Mesendoderm (in vitro differentiated cells): ENCODE measurements at regions not wholly inside any gene's neighbourhood (a gene's known extent, or its start where the extent isn't known, plus 50 kb on each side); places are given as distances from the start of the nearest gene placed in this dataset.

Source experiments
- DNase-seq: peaks from one replicate; pipeline ENCODE4 v3.0.0; 2013
- H2AK5ac ChIP-seq: 2 replicates; pipeline ENCODE4 v1.6.1; 2013; ENCODE audit warnings: low read length, inconsistent platforms
- H2BK120ac ChIP-seq: 2 replicates; pipeline ENCODE4 v1.6.1; 2013; ENCODE audit warnings: low read depth, mild to moderate bottlenecking, low read length, moderate library complexity, mixed read lengths
- H2BK15ac ChIP-seq: replicated peaks from 2 replicates; pipeline ENCODE4 v1.6.1; 2013; ENCODE audit warnings: low read depth, mild to moderate bottlenecking, moderate library complexity
- H2BK5ac ChIP-seq: 2 replicates; pipeline ENCODE4 v1.6.1; 2013; ENCODE audit warnings: low read length, inconsistent platforms
- H3K18ac ChIP-seq: 2 replicates; pipeline ENCODE4 v1.6.1; 2013; ENCODE audit warnings: mild to moderate bottlenecking, low read length, mixed read lengths
- H3K23ac ChIP-seq: one replicate; pipeline ENCODE4 v1.6.1; 2013; ENCODE audit warnings: low read length
- H3K27ac ChIP-seq: 2 replicates; pipeline ENCODE4 v1.5.1; 2013; ENCODE audit warnings: low read depth, mild to moderate bottlenecking, inconsistent platforms, low read length, moderate library complexity
- H3K27me3 ChIP-seq: 2 replicates; pipeline ENCODE4 v1.6.1; 2013; ENCODE audit warnings: low read length, control low read depth, mild to moderate bottlenecking, inconsistent platforms; ENCODE audit not compliant: insufficient read depth, poor library complexity
- H3K36me3 ChIP-seq: 2 replicates; pipeline ENCODE4 v1.6.1; 2013; ENCODE audit warnings: low read length, inconsistent platforms; ENCODE audit not compliant: control insufficient read depth, insufficient read depth
- H3K4ac ChIP-seq: one replicate; pipeline ENCODE4 v1.6.1; 2013; ENCODE audit warnings: low read depth, mild to moderate bottlenecking, low read length, moderate library complexity
- H3K4me1 ChIP-seq: 2 replicates; pipeline ENCODE4 v1.6.1; 2013; ENCODE audit warnings: low read depth, low read length, inconsistent platforms; ENCODE audit not compliant: control insufficient read depth
- H3K4me2 ChIP-seq: 2 replicates; pipeline ENCODE4 v1.6.1; 2013; ENCODE audit warnings: low read length
- H3K4me3 ChIP-seq: 2 replicates; pipeline ENCODE4 v1.5.1; 2013; ENCODE audit warnings: mild to moderate bottlenecking, low read length
- H3K56ac ChIP-seq: one replicate; pipeline ENCODE4 v1.6.1; 2013; ENCODE audit warnings: low read length
- H3K79me1 ChIP-seq: 2 replicates; pipeline ENCODE4 v1.6.1; 2013; ENCODE audit warnings: low read length, inconsistent platforms
- H3K79me2 ChIP-seq: 2 replicates; pipeline ENCODE4 v1.6.1; 2013; ENCODE audit warnings: mild to moderate bottlenecking, low read length; ENCODE audit not compliant: control insufficient read depth, insufficient read depth
- H3K9ac ChIP-seq: 2 replicates; pipeline ENCODE4 v1.6.1; 2013; ENCODE audit warnings: low read length, inconsistent platforms
- H4K5ac ChIP-seq: one replicate; pipeline ENCODE4 v1.6.1; 2013; ENCODE audit warnings: low read length
- H4K8ac ChIP-seq: one replicate; pipeline ENCODE4 v1.6.1; 2013; ENCODE audit warnings: low read depth, mild to moderate bottlenecking, control low read depth, low read length, moderate library complexity
- WGBS: extraction: QIAGEN DNeasy Blood & Tissue Kit; methylation state at CpG from one replicate; pipeline ENCODE4 v1.1.7; 2013; ENCODE audit warnings: low lambda C conversion rate, missing lambda C conversion rate; ENCODE audit not compliant: insufficient coverage; ENCODE audit errors: extremely low coverage; 5-methylcytosine and 5-hydroxymethylcytosine counted together

DNA sequence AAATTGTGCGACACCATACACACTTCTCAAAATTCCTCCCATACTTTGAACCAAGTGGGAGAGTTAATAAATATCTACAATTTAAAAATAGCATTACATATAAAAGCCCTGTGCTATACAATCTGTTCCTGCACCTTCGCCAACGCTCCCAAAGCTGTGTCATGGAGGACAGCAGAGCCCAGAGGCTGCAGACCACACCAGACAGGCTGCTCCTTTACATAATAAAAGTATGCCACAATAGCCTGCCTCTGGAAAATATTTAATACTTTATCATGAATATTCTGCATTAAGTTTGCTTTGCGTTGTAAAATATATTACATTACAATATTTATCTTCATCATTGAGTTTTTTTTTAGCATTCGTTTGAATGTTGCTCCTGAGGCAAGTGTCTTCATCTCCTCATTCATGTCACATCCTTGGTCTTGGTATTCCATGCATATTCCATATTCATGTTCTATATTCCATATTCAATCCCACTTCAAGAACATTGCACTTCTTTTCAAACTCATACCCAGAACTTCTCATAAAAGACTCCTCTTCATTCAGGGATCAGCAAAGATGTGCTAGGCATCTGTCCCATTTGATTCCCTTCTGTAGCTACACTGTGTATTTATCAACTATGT lies 663.9 kb downstream of the POM121L12 start:
- Histone ChIP-seq H3K18ac (no peak overlapping the region), H4K5ac (no peak overlapping the region), H2AK5ac (no peak overlapping the region), H3K27ac (no peak overlapping the region), H3K4me3 (no peak overlapping the region), H3K4me1 (no peaks in the 10 kb centered on the region), H3K4ac (no peak overlapping the region), H3K56ac (no peak overlapping the region), H3K36me3 (no peaks in the 10 kb centered on the region), H3K79me2 (no peaks in the 10 kb centered on the region), H2BK15ac (no peak overlapping the region), H3K4me2 (no peak overlapping the region), H3K27me3 (no peaks in the 10 kb centered on the region), H2BK5ac (no peak overlapping the region), H3K9ac (no peak overlapping the region), H3K79me1 (no peaks in the 10 kb centered on the region), H2BK120ac (no peak overlapping the region), H4K8ac (no peak overlapping the region), H3K23ac (no peak overlapping the region)
- WGBS: no CpG with 5 or more reads among the region's 5 CpGs
- no peak for DNase-seq

DNA sequence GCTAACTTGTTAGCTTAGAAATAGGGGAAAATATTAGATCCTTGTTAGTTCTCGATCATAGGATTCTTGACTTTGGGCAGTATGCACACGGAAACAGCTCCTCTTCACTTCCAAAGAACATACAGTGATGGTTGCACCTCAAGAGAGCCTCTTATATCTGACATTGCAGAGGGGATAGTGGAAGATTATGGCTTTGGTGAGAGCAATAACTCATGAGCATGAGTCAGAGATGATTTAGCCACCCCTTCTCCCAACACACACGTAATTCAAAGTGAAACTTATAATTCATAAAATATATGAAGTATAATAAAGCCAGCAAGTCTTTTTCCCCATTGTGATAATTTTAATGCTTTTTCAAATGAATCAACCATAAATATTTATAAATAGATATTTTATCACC lies 683.7 kb downstream of the POM121L12 start:
- no CpG with 5 or more reads among the region's 3 CpGs for WGBS

DNA sequence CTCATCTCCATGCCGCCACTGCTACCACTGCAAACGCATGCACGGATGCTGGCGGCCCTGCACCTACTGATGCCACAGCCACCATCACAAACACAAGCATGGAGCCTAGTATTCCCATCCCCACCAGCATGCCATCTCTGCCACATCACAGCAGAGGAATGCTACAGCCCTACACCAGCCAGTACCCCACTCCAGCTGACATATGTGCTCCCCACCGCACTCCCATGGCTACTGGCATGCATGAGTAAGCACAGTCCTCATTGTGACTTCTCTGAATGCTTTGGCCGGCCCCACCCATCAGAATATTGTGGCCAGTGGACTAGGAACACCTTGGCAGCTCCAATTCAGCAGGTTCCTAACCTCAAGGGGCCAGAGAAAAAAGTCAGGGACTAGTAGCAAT lies 705.5 kb downstream of the POM121L12 start:
- H3K4me3 ChIP-seq: no peak overlapping the region
- no peaks in the 10 kb centered on the region for H3K79me2 ChIP-seq
- no peak overlapping the region for H3K27ac ChIP-seq
- H2AK5ac ChIP-seq: no peak overlapping the region
- no peaks in the 10 kb centered on the region for H3K27me3 ChIP-seq
- H3K18ac ChIP-seq: no peak overlapping the region
- no peak overlapping the region for H2BK5ac ChIP-seq
- H4K8ac ChIP-seq: no peak overlapping the region
- no peak overlapping the region for H2BK15ac ChIP-seq
- no peaks in the 10 kb centered on the region for H3K79me1 ChIP-seq
- no peak overlapping the region for H3K56ac ChIP-seq
- no peak overlapping the region for H3K4me2 ChIP-seq
- H4K5ac ChIP-seq: no peak overlapping the region
- DNase-seq: peak; percentile 2
- no peaks in the 10 kb centered on the region for H3K4me1 ChIP-seq
- H3K4ac ChIP-seq: no peak overlapping the region
- no peak overlapping the region for H3K9ac ChIP-seq
- H3K36me3 ChIP-seq: no peaks in the 10 kb centered on the region
- no peak overlapping the region for H2BK120ac ChIP-seq
- no CpG with 5 or more reads among the region's 6 CpGs for WGBS
- no peak overlapping the region for H3K23ac ChIP-seq

More for the DNA sequence above, 683.7 kb downstream of the POM121L12 start:
- Histone ChIP-seq H3K4me2 (no peak overlapping the region), H3K18ac (no peak overlapping the region), H3K27me3 (no peaks in the 10 kb centered on the region), H3K9ac (no peak overlapping the region), H3K79me1 (no peaks in the 10 kb centered on the region), H3K4ac (no peak overlapping the region), H2AK5ac (no peak overlapping the region), H3K4me3 (no peak overlapping the region), H4K8ac (no peak overlapping the region), H3K23ac (no peak overlapping the region), H3K36me3 (no peaks in the 10 kb centered on the region), H3K27ac (no peak overlapping the region), H3K4me1 (no peaks in the 10 kb centered on the region), H2BK5ac (no peak overlapping the region), H4K5ac (no peak overlapping the region), H2BK120ac (no peak overlapping the region), H3K79me2 (no peaks in the 10 kb centered on the region), H3K56ac (no peak overlapping the region), H2BK15ac (no peak overlapping the region)
- no peak for DNase-seq

DNA sequence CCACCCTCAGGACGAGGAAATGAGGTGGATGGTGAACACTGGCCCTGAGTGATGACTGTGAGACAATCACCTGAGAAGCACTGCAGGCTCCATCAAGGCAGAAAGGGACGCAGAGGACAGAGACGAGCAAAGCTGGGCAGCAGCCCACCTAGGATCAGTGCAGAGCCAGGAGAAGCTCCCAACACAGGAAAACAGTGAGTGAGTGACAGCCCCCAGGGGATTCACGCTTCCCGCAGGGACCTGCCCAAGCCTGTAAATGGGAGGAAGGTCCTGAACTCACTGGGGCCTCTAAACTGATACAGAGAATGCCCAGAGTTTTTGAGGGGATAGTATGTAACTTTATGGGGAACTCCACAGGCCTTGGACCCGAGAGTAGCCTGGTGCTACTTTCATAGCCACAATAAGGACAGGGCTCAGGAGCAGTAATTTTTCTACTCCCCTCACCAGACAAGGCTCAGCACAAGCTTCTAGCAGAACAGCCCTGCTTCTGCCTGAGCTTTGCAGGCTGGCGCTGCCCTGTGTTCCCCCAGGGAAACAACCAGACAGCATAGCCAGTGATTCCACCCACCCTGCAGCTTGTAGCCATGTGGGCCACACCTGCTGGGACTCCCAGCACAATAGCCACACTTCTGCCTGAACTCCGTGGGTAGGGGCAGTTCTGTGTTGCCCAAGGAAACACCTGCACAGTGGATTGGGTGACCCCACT lies 708.4 kb downstream of the POM121L12 start:
- no peak overlapping the region for H3K56ac ChIP-seq
- no peak overlapping the region for H3K4me3 ChIP-seq
- DNase-seq: peak; percentile 5
- no peak overlapping the region for H4K5ac ChIP-seq
- WGBS: no CpG with 5 or more reads among the region's 8 CpGs
- H3K36me3 ChIP-seq: no peaks in the 10 kb centered on the region
- H3K18ac ChIP-seq: no peak overlapping the region
- H3K23ac ChIP-seq: no peak overlapping the region
- no peak overlapping the region for H4K8ac ChIP-seq
- no peak overlapping the region for H3K4ac ChIP-seq
- H2AK5ac ChIP-seq: no peak overlapping the region
- H2BK15ac ChIP-seq: no peak overlapping the region
- no peak overlapping the region for H3K9ac ChIP-seq
- no peak overlapping the region for H3K27ac ChIP-seq
- no peak overlapping the region for H2BK5ac ChIP-seq
- no peaks in the 10 kb centered on the region for H3K4me1 ChIP-seq
- no peaks in the 10 kb centered on the region for H3K27me3 ChIP-seq
- no peaks in the 10 kb centered on the region for H3K79me2 ChIP-seq
- no peaks in the 10 kb centered on the region for H3K79me1 ChIP-seq
- no peak overlapping the region for H3K4me2 ChIP-seq
- H2BK120ac ChIP-seq: no peak overlapping the region

DNA sequence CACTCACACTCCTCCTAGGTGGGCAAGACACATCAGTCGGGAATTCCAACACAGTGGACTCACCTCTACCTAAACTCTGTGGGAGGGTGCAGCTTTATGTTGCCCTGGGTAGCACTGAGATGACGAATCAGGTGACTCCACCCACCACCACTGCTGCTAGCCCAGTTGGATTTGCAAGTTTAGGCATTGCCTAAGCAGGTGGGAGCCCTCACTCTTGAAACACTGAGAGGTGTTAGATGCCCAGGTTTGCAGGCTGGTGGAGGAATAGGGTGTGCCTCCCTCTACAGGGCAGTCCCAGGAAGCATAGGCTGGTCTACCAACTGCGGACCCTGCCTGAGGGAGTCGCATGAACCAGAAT lies 708.9 kb downstream of the POM121L12 start:
- Histone ChIP-seq H4K8ac (no peak overlapping the region), H3K36me3 (no peaks in the 10 kb centered on the region), H3K27me3 (no peaks in the 10 kb centered on the region), H3K4me2 (no peak overlapping the region), H2AK5ac (no peak overlapping the region), H3K4me1 (no peaks in the 10 kb centered on the region), H3K79me2 (no peaks in the 10 kb centered on the region), H3K18ac (no peak overlapping the region), H3K56ac (no peak overlapping the region), H3K4me3 (no peak overlapping the region), H2BK15ac (no peak overlapping the region), H3K9ac (no peak overlapping the region), H2BK120ac (no peak overlapping the region), H3K79me1 (no peaks in the 10 kb centered on the region), H3K4ac (no peak overlapping the region), H2BK5ac (no peak overlapping the region), H3K27ac (no peak overlapping the region), H4K5ac (no peak overlapping the region), H3K23ac (no peak overlapping the region)
- WGBS: no CpG with 5 or more reads among the region's 4 CpGs
- peak; percentile 36 for DNase-seq

DNA sequence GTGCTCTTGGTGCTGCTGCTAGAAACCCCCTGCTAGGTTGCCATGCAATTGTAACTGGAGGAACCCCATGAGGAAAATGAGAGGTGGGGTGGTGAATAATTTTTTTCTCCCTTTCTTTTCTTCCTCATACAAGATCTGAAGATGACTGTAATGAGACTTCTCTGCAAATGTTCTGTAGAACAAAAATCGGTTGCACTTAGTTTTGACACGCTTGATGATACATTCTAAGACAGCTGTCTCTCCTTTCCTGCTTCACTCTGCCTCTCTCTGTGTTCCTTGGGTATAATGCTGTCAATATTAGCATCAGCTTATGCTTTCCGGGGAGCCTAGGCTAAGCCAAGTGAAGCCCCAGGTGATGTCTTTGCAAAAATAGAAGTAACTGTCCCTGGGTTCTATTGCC lies 721.5 kb downstream of the POM121L12 start:
- Histone ChIP-seq H2BK5ac (no peak overlapping the region), H3K27ac (no peak overlapping the region), H3K9ac (no peak overlapping the region), H3K4ac (no peak overlapping the region), H3K56ac (no peak overlapping the region), H3K36me3 (no peaks in the 10 kb centered on the region), H2BK15ac (no peak overlapping the region), H4K8ac (no peak overlapping the region), H3K27me3 (no peaks in the 10 kb centered on the region), H2BK120ac (no peak overlapping the region), H3K4me3 (no peak overlapping the region), H2AK5ac (no peak overlapping the region), H3K79me1 (no peaks in the 10 kb centered on the region), H3K4me2 (no peak overlapping the region), H4K5ac (no peak overlapping the region), H3K23ac (no peak overlapping the region), H3K4me1 (no peaks in the 10 kb centered on the region), H3K18ac (no peak overlapping the region), H3K79me2 (no peaks in the 10 kb centered on the region)
- DNase-seq: no peak
- no CpG with 5 or more reads among the region's 3 CpGs for WGBS
